Prostate gland (tissue), 2 donors: ENCODE measurements at regions not wholly inside any gene's neighbourhood (a gene's known extent, or its start where the extent isn't known, plus 50 kb on each side); places are given as distances from the start of the nearest gene placed in this dataset.
"Not testable (repeated sequence)": the region's sequence is repeated elsewhere in the genome, so short reads cannot be mapped to it uniquely, and the experiment has no call there.

ENCODE experiments used
- CTCF ChIP-seq, 4 experiments: fragments of 200-600 bp in 2 of 4; fragments of 450-650 bp in 2 of 4; sonication (generic) in 2 of 4; IDR thresholded peaks; 1 replicate in 3 of 4; 2 replicates in 1 of 4; pipeline ENCODE4 v1.5.1; 2016 to 2019; ENCODE audit warnings: antibody characterized with exemption in 4 of 4, mild to moderate bottlenecking in 2 of 4, moderate library complexity in 2 of 4
- POLR2AphosphoS5 ChIP-seq: sonication (generic); formaldehyde crosslinking; IDR thresholded peaks from one replicate; pipeline ENCODE4 v1.6.1; 2017; ENCODE audit warnings: antibody characterized with exemption

DNA sequence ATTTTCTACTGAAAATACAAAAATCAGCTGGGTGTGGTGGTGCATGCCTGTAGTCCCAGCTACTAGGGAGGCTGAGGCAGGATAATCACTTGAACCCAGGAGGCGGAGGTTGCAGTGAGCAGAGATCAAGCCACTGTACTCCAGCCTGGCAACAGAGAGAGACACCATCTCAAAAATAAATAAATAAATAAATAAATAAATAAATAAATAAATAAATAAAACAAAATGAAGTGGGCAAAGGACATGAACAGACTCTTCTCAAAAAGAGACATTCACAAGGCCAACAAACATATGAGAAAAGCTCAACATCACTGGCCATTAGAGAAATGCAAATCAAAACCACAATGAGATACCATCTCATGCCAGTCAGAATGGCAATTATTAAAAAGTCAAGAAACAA, 1097.6 kb downstream of the FAT4 start:
- TF ChIP-seq CTCF (IDR thresholded peaks at IDR 0.05); POLR2AphosphoS5: not testable (repeated sequence)
